IMR-90 (cell line): ENCODE measurements at regions not wholly inside any gene's neighbourhood (a gene's known extent, or its start where the extent isn't known, plus 50 kb on each side); places are given as distances from the start of the nearest gene placed in this dataset.

ENCODE experiments used
- BHLHE40 ChIP-seq: fragments of 150-350 bp; IDR thresholded peaks from 2 replicates; pipeline ENCODE4 v1.6.1; 2016; ENCODE audit warnings: mild to moderate bottlenecking, low read depth, low read length
- CEBPB ChIP-seq: IDR thresholded peaks from 2 replicates; pipeline ENCODE4 v1.6.1; 2012; ENCODE audit warnings: low read depth, low read length, improper control_type of control experiment
- CTCF ChIP-seq: conservative IDR thresholded peaks from 2 replicates; pipeline ENCODE4 v1.5.1; 2012; ENCODE audit warnings: mild to moderate bottlenecking, low read depth, low read length, improper control_type of control experiment
- ELK1 ChIP-seq: fragments of 150-350 bp; IDR thresholded peaks from 2 replicates; pipeline ENCODE4 v1.6.1; 2016; ENCODE audit warnings: low read depth, mild to moderate bottlenecking, low read length, moderate library complexity, borderline replicate concordance
- FOS ChIP-seq: fragments of 150-350 bp; IDR thresholded peaks from 2 replicates; pipeline ENCODE4 v1.6.1; 2016; ENCODE audit warnings: low read depth, low read length
- MAFK ChIP-seq: IDR thresholded peaks from 2 replicates; pipeline ENCODE4 v1.6.1; 2012; ENCODE audit warnings: low read depth, low read length, improper control_type of control experiment
- MXI1 ChIP-seq: IDR thresholded peaks from 2 replicates; pipeline ENCODE4 v1.6.1; 2012; ENCODE audit warnings: low read depth, mild to moderate bottlenecking, low read length, moderate library complexity, borderline replicate concordance
- POLR2A ChIP-seq: IDR thresholded peaks from 2 replicates; pipeline ENCODE4 v1.6.1; 2012; ENCODE audit warnings: mild to moderate bottlenecking, low read depth, low read length
- RAD21 ChIP-seq: IDR thresholded peaks from 2 replicates; pipeline ENCODE4 v1.6.1; 2012; ENCODE audit warnings: low read length, improper control_type of control experiment
- RCOR1 ChIP-seq: IDR thresholded peaks from 2 replicates; pipeline ENCODE4 v1.6.1; 2012; ENCODE audit warnings: mild to moderate bottlenecking, low read length, improper control_type of control experiment; ENCODE audit not compliant: insufficient replicate concordance
- RFX5 ChIP-seq: IDR thresholded peaks from 2 replicates; pipeline ENCODE4 v1.8.0; 2012; ENCODE audit warnings: low read depth, mild to moderate bottlenecking, low read length, moderate library complexity
- USF2 ChIP-seq: fragments of 150-350 bp; IDR thresholded peaks from 2 replicates; pipeline ENCODE4 v1.6.1; 2017; ENCODE audit warnings: mild to moderate bottlenecking, antibody characterized with exemption, low read length, low read depth

- TF ChIP-seq CTCF: no peak
- TF ChIP-seq RCOR1: no peak
- TF ChIP-seq POLR2A: no peak
- no peak for TF ChIP-seq USF2
- no peak for TF ChIP-seq RAD21
- no peak for TF ChIP-seq MXI1
- TF ChIP-seq CEBPB: no peak
- TF ChIP-seq ELK1: no peak
- TF ChIP-seq RFX5: no peak
- TF ChIP-seq FOS: no peak
- TF ChIP-seq BHLHE40: no peak
- TF ChIP-seq MAFK: no peak
These were observed 633.9 kb downstream of the ARL4A start for GRCh38 chr7:13321316-13321715.
